Epithelial cell of proximal tubule (primary cell): ENCODE measurements at regions not wholly inside any gene's neighbourhood (a gene's known extent, or its start where the extent isn't known, plus 50 kb on each side); places are given as distances from the start of the nearest gene placed in this dataset.

Source experiments
- DNase-seq: peaks from one replicate; pipeline ENCODE4 v3.0.0-alpha.2; 2011; ENCODE audit warnings: low read depth
- H3K4me3 ChIP-seq: 2 replicates; pipeline ENCODE4 v1.5.1; 2011; ENCODE audit warnings: low read depth, mild to moderate bottlenecking, low read length
- TF ChIP-seq, protein P1 (sequence below): conservative IDR thresholded peaks from 2 replicates; pipeline ENCODE4 v1.5.1; 2012; ENCODE audit warnings: low read depth, mild to moderate bottlenecking, low read length

DNA sequence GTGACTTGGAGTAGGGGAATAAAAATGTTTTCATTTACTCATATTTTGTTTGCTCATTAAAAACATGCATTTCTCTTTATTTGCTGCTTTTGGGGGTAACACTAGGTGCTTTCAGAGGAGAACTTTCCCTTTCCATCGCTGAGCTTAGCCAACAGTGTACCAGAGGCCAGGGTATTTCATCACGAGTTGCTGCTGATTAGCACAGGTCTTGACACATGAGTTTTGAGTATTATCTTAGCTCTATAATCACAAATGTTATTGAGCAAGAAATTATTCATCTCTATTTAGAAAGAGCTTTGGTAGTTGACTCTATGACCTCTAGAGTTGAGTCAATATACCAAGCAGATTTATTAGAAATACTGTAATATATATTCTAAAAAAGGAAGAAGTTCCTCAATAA, 375.9 kb downstream of the NXPH1 start:
- TF ChIP-seq, protein P1, sequence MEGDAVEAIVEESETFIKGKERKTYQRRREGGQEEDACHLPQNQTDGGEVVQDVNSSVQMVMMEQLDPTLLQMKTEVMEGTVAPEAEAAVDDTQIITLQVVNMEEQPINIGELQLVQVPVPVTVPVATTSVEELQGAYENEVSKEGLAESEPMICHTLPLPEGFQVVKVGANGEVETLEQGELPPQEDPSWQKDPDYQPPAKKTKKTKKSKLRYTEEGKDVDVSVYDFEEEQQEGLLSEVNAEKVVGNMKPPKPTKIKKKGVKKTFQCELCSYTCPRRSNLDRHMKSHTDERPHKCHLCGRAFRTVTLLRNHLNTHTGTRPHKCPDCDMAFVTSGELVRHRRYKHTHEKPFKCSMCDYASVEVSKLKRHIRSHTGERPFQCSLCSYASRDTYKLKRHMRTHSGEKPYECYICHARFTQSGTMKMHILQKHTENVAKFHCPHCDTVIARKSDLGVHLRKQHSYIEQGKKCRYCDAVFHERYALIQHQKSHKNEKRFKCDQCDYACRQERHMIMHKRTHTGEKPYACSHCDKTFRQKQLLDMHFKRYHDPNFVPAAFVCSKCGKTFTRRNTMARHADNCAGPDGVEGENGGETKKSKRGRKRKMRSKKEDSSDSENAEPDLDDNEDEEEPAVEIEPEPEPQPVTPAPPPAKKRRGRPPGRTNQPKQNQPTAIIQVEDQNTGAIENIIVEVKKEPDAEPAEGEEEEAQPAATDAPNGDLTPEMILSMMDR: no peak
- no peak overlapping the region for H3K4me3 ChIP-seq
- no peak for DNase-seq

DNA sequence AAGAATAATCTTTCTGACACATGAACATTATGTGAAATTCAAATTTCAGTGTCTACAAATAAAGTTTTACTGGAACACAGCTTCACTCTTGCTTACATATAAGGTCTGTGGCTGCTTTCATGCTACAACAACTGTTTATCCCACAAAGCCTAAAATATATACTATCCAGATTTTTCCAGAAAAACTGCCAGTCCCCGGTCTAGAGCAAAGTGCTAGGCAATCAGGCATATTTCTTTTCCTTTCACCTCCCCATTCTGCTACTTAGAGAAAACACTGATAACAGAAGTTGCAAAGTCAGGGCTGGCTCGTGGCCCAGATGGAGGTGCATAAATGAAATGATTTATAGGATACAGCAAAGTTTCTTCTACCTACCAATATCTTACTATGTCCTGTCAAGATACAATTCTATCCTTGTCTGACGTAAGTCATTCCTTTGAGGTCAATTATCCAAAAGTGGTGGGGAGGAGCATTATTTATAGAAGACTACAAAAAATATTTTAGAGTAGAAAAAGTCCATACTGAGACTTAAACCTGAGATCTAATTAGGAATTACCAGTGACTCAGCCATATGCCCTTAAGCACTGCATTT, 384.1 kb downstream of the NXPH1 start:
- TF ChIP-seq, protein P1: no peak

DNA sequence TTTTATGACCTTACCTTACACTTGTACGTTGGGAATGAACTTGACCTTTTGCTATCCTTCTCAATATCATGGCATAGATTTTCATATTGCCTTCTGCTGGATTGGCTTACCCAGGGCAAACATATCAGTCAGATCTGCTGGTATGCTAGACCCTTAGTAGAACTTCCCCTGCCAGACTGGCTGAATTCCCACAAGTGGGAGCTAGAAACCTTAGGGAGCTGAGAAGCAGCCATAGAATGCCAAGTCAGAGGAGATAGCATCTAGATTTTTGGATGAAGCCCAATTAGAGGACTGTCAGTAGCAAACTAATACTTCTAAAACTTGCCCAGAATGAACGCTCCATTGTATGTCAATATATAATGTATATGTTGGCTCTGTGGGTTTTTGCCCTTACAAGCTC, 385.0 kb downstream of the NXPH1 start:
- DNase-seq: no peak
- H3K4me3 ChIP-seq: no peak overlapping the region
- TF ChIP-seq, protein P1: no peak

More for the DNA sequence above, 384.1 kb downstream of the NXPH1 start:
- no peak overlapping the region for H3K4me3 ChIP-seq
- no peak for DNase-seq

DNA sequence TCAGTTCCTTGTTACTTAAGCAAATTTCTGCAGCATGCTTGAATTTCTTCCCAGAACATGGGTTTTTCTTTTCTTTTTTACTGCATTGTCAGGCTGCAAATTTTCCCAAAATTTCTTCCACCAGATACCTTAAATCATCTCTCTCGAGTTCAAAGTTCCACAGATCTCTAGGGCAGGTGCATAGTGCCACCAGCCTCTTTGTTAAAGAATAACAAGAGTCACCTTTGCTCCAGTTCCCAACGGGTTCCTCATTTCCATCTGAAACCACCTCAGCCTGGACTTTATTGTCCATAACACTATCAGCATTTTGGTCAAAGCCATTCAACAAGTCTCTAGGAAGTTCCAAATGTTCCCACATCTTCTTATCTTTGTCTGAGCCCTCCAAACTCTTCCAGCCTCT, 389.2 kb downstream of the NXPH1 start:
- DNase-seq: no peak
- TF ChIP-seq, protein P1: no peak
- no peak overlapping the region for H3K4me3 ChIP-seq

DNA sequence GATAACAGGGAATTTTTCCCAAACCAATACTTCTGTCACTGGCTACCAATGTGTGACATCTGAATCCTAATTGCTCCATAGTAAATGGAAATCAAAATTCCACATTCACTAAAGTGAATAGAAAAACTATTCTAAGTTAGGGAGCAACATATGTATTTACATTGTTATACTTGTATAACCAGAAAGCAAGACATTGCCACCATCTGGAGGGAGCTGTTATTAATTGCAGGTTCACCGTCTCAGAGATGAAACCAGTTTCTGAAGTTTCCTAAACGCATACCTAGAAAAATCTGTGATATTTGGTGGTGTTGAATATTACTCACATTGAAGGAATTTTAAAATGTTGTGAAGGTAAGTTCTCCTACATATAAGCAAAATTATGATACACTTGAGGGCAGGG, 390.1 kb downstream of the NXPH1 start:
- H3K4me3 ChIP-seq: no peak overlapping the region
- TF ChIP-seq, protein P1: no peak

DNA sequence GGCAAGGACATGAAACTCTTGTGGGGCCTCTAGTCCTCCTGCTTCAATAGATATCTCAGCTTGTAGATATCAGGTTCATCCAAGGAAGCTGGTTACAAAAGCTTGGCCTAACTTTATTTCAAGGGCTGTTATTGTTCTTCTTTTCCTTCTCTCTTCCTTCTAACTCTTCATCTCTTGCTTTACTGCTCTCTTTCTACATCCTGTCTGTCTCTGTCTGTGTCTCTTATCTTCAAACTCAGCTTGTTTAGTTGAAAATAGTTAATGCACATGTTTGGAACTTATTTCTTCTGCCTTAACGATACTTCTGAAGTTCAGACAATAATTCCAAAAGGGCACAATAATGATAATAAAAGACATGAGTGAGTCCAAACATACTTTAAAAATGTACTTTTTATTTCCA, 393.9 kb downstream of the NXPH1 start:
- no peak for DNase-seq
- TF ChIP-seq, protein P1: no peak
- H3K4me3 ChIP-seq: no peak overlapping the region

More for the DNA sequence above, 390.1 kb downstream of the NXPH1 start:
- DNase-seq: no peak

DNA sequence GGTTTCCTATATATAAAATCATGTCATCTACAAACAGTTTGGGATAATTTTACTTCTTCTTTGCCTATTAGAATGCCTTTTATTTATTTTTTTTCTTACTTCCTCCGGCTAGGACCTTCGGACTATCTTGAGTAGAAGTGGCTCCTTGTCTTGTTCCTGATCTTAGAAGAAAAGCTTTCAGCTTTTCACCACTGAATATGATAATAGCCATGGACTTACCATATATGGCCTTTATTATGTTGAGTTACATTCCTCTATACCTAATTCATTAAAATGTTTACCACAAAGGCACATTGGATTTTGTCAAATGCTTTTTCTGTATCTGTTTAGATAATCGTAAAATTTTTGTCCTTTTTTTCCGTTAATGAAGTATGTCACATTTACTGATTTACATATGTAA, 395.7 kb downstream of the NXPH1 start:
- TF ChIP-seq, protein P1: no peak
- no peak for DNase-seq

More for the DNA sequence above, 395.7 kb downstream of the NXPH1 start:
- H3K4me3 ChIP-seq: no peak overlapping the region
